ENCODE measurements at regions not wholly inside any gene's neighbourhood (a gene's known extent, or its start where the extent isn't known, plus 50 kb on each side); places are given as distances from the start of the nearest gene placed in this dataset.

GRCh38 chr12:126106706-126107105, 1041.5 kb downstream of the AACS start:
- intact Hi-C loops (cut with DNase I), result no loop called here
- no peak for ATAC-seq
- no peak for DNase-seq (ENCODE audit: missing footprints)

DNA sequence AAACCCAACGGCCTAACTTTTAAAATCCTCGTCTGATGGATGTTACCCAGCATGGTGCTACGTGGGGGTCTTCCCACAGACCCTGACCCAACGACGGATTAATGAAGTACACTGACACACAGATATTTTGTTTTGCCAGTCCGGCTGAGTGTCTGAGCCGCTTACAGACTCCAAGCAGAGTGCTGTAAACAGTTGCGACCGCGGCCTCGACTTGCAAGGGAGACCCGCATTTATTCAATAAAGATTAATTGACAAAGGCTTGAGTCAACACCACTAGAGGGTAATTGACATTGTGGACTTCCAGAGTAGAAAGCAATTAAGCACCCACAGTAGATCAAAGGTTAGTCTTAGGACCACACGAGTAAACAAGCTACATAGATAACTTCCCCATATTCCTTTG, 1042.4 kb downstream of the AACS start:
- intact Hi-C loops (cut with DNase I), result no loop called here
- ATAC-seq (no peak), DNase-seq (ENCODE audit: missing footprints) (no peak)

GRCh38 chr12:126108247-126108646, 1043.0 kb downstream of the AACS start:
- DNase-seq (ENCODE audit: missing footprints), result no peak
- intact Hi-C loops (cut with DNase I), result no loop called here
- ATAC-seq, result no peak

GRCh38 chr12:126112141-126112540, 1046.9 kb downstream of the AACS start:
- no peak for DNase-seq (ENCODE audit: missing footprints)
- intact Hi-C loops (cut with DNase I), result no loop called here
- ATAC-seq, result no peak

- DNase-seq (ENCODE audit: missing footprints), result no peak
- ATAC-seq, result no peak
- intact Hi-C loops (cut with DNase I), result no loop called here
These were observed 1047.6 kb downstream of the AACS start for GRCh38 chr12:126112849-126113248.

GRCh38 chr12:126114441-126114840, 1049.2 kb downstream of the AACS start:
- DNase-seq (ENCODE audit: missing footprints) (no peak), ATAC-seq (no peak)
- intact Hi-C loops (cut with DNase I), result no loop called here

DNA sequence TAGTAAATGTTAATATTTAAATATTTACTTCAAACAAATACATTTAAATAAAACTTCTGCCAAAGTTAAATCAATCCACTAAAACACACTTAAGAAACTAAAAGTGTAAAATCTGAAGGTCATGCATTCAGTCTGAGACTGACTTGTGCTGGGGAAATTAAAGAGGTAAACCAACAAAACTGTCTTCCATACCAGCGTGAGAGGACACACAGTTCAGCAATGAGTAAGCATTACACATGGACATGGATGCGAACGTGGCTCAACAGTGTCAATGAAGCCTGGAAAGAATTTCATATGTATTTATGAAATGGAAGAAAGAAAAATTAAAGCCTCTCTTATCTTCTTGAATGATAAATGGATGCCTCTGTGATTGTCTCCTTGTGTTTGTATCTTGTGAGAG, 1052.3 kb downstream of the AACS start:
- DNase-seq (ENCODE audit: missing footprints) (no peak), ATAC-seq (no peak)
- intact Hi-C loops (cut with DNase I), result no loop called here

DNA sequence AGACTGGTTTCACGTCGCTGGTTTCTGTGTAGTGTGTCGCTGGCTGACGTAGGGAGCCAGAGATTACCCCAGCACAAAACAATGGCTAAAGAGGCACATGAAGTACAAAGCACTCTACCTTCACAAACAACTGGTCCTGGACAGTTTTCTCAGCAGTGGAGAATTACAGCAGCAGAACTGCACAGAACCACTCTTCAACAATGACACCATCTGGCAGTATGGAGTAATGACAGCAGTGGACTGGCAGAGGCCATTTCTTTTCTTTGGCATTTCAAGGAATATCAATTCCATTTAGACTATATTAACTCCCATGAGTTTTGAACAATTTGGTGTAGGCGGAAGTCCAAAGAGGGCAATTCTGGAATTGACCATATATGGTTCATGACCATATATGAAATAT, 1074.1 kb downstream of the AACS start:
- intact Hi-C loops (cut with DNase I), result no loop called here
- DNase-seq (ENCODE audit: missing footprints) (no peak), ATAC-seq (no peak)

DNA sequence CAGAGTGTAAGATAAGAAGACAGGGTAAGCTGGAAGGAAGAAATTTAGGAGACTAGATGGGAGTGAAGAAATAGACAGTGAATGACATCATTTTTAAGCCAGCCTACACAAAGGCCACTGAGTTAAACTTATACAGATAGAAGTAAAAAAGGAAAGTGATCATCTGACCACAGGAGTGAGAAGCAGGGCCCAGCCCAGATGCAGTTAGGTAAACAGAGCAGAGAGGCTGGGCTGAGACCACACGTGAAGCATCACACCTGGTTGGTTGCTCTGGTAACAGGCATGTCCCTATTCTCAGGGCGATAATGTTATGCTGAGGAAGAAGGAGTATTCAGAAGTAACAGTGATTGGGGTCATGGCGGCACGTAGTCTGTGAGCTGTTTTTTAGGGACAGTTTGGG, 1079.4 kb downstream of the AACS start:
- DNase-seq (ENCODE audit: missing footprints) (no peak), ATAC-seq (no peak)
- intact Hi-C loops (cut with DNase I), result no loop called here

GRCh38 chr12:126147321-126147720, 1082.1 kb downstream of the AACS start:
- ATAC-seq (no peak), DNase-seq (ENCODE audit: missing footprints) (no peak)
- intact Hi-C loops (cut with DNase I), result no loop called here

DNA sequence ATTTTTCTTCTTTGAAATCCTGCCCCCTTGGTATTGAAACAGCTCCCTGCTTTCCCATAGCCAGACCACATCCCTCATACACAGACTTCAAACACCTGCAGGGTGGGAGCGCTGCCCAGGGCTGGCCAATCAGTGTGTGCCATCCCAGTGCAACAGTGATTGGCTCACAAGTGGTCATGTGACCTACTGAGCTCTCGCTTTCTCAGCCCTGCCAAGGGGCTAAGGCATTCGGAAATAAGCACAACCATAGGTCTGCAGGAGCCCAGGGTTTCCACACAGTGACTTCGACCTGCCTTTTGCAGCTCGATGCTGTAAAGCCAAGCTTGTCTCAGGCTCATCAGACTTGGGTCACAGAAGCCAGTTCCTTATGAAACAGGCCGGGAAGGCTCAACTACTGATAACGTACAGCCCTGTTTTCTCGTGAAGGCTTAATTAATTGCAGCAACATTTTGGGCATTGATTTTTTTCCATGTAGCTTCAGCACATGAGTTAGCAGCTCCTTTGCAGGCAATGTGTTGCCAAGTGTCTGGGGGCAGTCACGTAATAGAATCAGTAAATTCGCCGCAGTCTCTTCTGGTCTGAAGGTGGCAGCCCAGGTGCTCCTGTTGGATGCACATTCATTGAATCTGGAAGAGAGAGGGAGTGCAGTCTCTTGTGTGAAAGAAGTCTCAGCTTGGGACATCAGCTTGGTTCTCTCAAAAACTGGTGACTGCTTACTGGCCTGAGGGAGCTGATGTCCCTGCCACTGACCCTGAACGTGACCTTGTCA, 1091.8 kb downstream of the AACS start:
- intact Hi-C loops (cut with DNase I), result no loop called here
- ATAC-seq, result peak; percentile 26

GRCh38 chr12:126157575-126157966, 1092.3 kb downstream of the AACS start:
- ATAC-seq, result no peak
- intact Hi-C loops (cut with DNase I), result no loop called here
- DNase-seq (ENCODE audit: missing footprints), result no peak

More for the DNA sequence above, 1091.8 kb downstream of the AACS start:
- no peak for DNase-seq (ENCODE audit: missing footprints)

DNA sequence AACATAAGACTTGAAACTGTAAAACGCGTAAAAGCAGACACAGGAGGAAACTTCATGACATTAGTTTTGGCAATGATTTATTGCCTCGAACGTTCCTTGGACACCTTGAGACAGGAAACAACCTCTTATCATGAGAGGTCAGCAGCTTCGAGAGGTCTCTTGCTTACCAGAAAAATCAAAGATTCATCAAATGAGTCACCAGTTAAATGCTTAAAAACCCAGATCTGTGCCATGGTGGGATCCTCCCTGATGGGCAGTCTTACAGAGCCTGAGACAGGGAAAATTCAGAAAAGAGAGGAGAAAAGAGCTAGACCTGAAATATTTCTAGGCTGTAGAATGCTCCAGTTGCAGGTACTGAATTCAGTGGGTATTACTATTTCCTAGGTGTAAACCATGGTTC, 1093.9 kb downstream of the AACS start:
- ATAC-seq, result no peak
- intact Hi-C loops (cut with DNase I), result no loop called here

DNA sequence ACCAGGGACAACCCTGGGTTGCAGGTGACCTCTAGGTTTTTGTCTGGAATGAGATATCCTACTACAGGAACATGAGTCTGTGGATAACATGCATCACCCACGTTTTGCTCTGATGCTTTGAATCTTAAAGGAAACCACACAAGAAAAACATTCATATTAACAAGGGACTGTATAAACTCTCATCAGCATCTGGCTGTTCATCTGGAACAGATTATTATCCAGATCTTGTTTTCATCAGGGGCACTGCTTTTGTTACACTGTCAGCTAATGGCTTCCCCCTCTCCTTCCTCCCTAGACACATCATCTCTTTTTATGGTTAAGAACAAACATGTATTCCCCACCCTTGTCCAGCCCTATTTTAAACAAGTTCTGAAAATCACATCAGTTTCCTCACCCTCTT, 1095.7 kb downstream of the AACS start:
- DNase-seq (ENCODE audit: missing footprints) (no peak), ATAC-seq (no peak)
- intact Hi-C loops (cut with DNase I), result no loop called here

More for the DNA sequence above, 1093.9 kb downstream of the AACS start:
- no peak for DNase-seq (ENCODE audit: missing footprints)

- intact Hi-C loops (cut with DNase I), result no loop called here
- DNase-seq (ENCODE audit: missing footprints) (peak; percentile 43), ATAC-seq (no peak)
These were observed 1098.7 kb downstream of the AACS start for GRCh38 chr12:126163984-126164383.

GRCh38 chr12:126171937-126172559, 1106.8 kb downstream of the AACS start:
- intact Hi-C loops (cut with DNase I), result no loop called here

DNA sequence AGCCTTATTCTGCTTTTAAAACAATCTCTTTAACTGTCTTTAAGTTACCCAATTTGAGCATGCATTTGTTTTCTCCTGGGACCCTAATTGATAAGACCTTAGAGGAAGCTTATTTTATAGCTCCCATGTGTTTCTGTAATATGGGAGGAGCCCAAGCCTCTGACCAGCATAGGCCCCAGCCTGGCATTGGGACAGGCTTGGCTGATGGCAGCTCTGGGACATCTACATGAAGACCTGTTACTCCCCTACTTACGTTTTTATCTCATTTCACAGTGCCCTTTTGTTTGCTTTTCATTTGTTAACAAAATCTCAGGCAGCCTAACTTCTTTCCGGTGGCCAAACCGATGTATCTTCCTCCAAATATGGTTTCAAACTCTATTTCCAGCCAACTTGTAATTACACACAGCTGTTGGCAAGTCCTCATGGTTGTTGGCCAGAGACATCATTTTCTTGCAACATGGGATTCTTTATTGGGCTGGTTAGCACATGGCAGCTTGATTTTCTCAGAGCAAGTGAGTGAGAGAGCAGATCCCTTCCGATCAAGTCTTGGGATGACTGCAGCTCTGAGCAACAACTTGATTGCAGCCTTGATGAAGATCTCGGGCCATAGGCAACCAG, 1117.5 kb downstream of the AACS start:
- peak; percentile 65 for ATAC-seq

More at GRCh38 chr12:126171937-126172559, 1106.8 kb downstream of the AACS start:
- ATAC-seq (no peak), DNase-seq (ENCODE audit: missing footprints) (no peak)

GRCh38 chr12:126185025-126185424, 1119.8 kb downstream of the AACS start:
- intact Hi-C loops (cut with DNase I), result no loop called here
- DNase-seq (ENCODE audit: missing footprints), result no peak
- ATAC-seq, result no peak

More for the DNA sequence above, 1117.5 kb downstream of the AACS start:
- intact Hi-C loops (cut with DNase I), result no loop called here
- DNase-seq (ENCODE audit: missing footprints), result no peak

- intact Hi-C loops (cut with DNase I), result no loop called here
- no peak for DNase-seq (ENCODE audit: missing footprints)
- ATAC-seq, result no peak
These were observed 1124.6 kb downstream of the AACS start for GRCh38 chr12:126189856-126190255.
